HG02623 (cell line): ENCODE measurements at regions not wholly inside any gene's neighbourhood (a gene's known extent, or its start where the extent isn't known, plus 50 kb on each side); places are given as distances from the start of the nearest gene placed in this dataset.

Experiments used
- ATAC-seq: cut with Tn5 transposase; IDR thresholded peaks from one replicate; pipeline ENCODE4 v1.9.1; 2021; ENCODE audit warnings: moderate library complexity; ENCODE audit not compliant: unreplicated experiment

DNA sequence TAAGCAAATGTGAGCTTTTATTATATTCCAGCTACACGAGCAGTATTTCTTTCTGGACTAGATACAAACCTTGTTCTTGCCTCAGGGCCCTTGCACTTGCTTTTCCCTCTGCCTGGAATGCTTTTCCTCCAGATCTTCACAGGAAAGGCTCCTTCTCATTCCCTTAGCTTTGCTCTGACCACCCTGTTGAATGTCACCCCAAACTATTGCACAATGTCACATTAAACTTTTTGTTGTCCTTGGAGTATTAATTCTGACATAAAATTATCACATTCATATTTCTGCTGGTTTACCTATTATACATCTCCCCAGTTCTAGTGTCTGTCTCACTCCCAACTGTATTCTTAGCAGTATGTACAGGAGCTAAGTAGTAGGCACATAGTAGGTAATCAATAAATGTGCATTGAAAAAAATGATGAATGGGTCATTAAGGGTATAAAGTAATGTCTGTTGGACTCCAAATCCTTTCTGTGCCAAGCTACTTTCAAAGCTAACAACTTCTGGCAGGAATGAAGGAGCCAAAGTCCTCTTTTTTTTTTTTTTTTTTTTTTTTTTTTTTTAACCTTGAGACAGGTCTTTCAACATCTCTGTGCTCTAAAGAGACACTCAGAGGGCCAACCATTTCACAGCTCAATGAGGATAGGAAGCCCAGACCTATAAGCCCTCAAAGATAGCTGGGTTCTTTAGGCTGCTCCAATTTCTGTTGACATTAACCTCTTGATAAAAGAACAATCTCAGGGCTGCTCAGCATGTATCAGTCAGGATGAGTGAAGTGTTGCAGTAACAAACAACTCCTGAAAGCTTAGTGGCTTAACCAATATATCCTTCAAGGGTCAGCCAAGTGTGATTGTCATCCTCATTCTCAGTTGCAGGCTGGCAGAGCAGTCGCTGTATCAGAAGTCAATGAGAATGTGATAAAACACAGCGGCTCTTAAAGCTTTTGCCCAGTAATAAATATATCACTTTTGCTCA is 424.4 kb upstream of the TBX3 start:
- ATAC-seq, result no peak

GRCh38 chr12:115103884-115104883 is 420.2 kb upstream of the TBX3 start:
- ATAC-seq, result no peak

DNA sequence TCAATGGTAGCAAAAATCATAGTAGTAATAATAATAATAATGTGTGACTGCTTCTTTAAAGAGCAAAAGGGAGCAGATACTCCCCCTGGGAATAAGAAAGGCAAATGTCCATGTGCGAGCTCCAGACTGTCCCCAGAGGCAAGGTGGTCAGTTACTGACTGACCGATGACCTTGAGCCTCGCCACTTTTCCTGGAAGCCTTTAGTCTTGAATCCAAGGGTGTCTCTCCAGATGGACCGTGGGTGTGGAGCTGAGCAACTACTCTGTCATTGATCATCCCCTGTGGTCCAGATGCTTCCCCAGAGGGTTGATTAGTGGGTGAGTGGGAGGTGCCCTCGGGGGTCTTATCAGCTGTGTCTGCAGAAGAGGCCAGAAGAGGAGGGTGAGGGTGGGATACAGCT is 418.5 kb upstream of the TBX3 start:
- no peak for ATAC-seq

DNA sequence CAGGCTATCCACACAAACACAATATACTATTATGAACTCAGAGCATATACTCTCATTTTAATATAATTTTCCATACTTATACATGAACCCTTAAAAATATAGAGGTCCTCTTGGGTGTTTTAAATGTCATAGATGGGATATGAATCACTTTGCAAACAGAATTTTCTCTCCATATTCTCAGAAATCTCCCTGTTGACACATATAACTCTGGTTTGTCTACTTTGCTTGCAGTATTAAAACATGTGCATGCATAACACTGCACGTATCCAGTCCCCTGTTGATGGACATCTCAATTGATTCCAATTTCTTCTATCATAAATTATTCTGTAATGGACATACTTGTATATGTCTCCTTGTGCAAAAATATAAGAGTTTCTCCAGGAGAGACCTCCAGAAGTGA is 417.5 kb upstream of the TBX3 start:
- ATAC-seq, result no peak

- ATAC-seq, result no peak
Observed at GRCh38 chr12:115097416-115097815, 413.4 kb upstream of the TBX3 start.

GRCh38 chr12:115096588-115097397 is 412.8 kb upstream of the TBX3 start:
- no peak for ATAC-seq

- ATAC-seq, result no peak
Observed at GRCh38 chr12:115095073-115095748, 411.2 kb upstream of the TBX3 start.

GRCh38 chr12:115094163-115094816 is 410.3 kb upstream of the TBX3 start:
- ATAC-seq, result no peak

DNA sequence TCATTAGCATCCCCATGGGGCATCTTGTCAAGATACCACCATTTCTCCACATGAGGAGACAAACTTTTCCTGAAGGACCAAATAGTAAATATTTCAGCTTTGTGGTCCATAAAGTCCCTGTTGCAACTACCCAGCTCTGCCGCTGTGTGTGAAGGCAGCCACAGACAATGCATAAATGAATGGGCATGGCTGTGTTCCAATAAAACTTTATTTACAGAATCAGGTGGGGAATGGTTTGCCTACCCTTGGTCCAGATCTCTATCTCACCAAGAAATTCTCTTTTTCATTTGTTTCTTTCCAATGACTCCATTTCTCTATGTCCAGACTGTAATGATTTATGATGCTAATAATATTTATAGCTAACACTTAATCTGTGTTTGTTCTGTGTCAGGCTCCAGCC is 409.3 kb upstream of the TBX3 start:
- ATAC-seq, result no peak

DNA sequence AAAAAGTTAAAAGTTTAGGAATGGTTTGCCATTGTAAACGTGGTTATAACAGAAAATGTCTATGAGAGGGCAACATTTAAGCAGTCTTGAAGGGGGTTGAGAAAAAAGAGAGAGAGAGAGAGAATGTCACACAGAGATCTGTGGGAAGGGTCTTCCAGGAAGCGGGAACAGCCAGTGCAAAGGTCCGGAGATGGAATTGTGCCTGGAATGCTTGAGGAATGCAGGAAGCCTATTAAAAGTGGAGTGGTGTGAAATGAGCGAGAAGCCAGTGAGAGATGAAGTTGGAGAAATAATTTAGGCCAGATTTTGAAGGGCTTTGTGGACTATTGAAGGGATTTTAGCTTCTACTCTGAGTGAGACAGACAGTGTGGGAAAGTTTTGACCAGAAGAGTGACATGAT is 406.8 kb upstream of the TBX3 start:
- no peak for ATAC-seq

- no peak for ATAC-seq
Observed at GRCh38 chr12:115088995-115089841, 405.2 kb upstream of the TBX3 start.

GRCh38 chr12:115088328-115088994 is 404.5 kb upstream of the TBX3 start:
- ATAC-seq, result no peak

DNA sequence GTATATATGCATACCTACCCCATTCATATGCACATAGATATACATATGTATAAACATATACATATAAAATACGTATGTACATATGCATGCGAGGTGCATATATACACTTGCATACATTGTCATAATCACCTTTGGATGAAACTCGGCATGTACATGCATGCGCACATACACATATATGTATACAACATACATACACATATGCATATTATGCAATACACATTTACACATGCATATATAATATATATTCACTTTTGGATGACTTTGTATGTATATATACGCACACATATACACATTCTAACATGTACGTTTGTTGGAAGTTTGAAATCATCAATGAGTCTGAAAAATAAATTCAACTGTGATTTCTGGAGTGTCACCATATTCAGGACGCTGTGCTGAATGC is 401.6 kb upstream of the TBX3 start:
- no peak for ATAC-seq

DNA sequence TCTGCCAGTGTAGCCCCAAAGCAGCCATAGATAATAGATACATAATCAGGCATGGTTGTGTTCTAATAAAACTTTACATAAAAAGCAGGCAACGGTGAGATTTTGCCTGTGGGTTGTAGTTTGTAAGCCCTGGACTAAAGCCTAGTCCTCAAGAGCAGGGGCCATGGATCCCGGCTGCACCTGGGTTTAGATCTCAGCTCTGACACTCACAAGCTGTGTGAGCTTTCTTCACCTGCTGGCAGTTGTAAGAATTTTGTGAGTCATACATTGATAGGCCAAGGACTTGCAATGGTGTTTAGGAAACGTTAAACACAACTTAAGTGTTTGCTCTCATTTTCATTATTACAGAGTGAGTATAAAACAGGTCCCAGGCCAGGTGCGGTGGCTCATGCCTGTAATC is 395.8 kb upstream of the TBX3 start:
- no peak for ATAC-seq

- ATAC-seq, result no peak
Observed at GRCh38 chr12:115078990-115079389, 395.0 kb upstream of the TBX3 start.

DNA sequence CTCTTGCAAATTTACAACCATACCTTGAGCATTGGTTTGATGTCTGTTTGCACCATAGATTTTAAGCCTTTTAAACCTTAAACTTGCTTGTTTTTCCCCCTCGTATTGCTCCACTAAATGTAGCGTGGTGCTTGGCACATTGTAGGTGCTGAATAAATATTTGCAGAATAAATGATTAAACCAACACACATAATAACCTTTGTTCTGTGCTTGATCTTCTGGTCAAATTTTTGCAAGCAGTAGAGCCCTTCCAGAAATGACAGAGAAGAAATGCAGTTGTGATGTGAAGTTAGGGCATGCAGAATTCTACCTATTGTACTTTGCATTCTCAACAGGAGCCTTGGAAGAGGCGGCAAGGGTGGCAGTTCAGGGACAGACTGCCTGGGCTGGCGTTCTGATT is 394.4 kb upstream of the TBX3 start:
- ATAC-seq, result no peak

DNA sequence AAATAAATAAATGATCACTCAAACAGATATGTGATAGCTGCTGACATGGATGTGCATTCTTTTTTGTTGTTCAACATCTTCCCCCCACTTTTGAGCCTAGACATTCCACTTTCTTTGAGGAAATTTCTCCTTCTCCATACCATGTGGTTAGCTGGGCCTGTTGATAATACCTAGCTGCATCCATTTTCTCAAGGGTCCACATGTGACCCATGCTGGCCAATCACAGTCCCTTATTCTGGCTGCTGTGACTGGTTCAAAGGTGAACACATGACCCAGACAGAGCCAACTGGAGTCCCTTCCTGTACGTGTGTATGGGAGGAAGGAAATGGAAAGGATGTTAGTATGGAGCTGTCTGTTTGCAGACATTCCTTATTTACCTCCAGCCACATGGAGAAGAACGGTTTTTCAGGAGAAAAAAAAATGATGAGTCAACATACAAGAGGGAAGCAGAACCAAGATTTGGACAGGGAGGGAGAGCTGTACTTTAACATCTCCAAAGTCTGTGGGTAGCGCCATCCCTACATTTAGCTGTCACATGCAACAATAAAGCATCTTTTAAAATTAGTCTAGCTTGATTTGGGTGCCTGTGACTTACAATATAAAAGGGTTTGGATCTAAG is 391.7 kb upstream of the TBX3 start:
- no peak for ATAC-seq

GRCh38 chr12:115074617-115075016 is 390.6 kb upstream of the TBX3 start:
- no peak for ATAC-seq
